ENCODE measurements at regions not wholly inside any gene's neighbourhood (a gene's known extent, or its start where the extent isn't known, plus 50 kb on each side); places are given as distances from the start of the nearest gene placed in this dataset.

- TF ChIP-seq EZH2phosphoT487 (IDR thresholded peaks at IDR 0.05; ENCODE audit: low read length) (no peak), CTCF (IDR thresholded peaks at IDR 0.05; ENCODE audit: low read length) (no peak), EZH2 (optimal IDR thresholded peaks at IDR 0.05; ENCODE audit: low read depth, low read length) (no peak)
- H3K9me3 ChIP-seq (replicated peaks; ENCODE audit: insufficient read depth, low read length): no peaks in the 10 kb centered on the region
- no peaks in the 10 kb centered on the region for H3F3A ChIP-seq (ENCODE audit: insufficient read depth, low read length)
- no peak overlapping the region for H3K4me2 ChIP-seq (ENCODE audit: low read depth, low read length)
- H3K27me3 ChIP-seq (replicated peaks; ENCODE audit: insufficient read depth, low read length): peaks cover 61% of the 10 kb centered on the region
- no peaks in the 10 kb centered on the region for H3K4me1 ChIP-seq (ENCODE audit: low read length)
- H3K9me2 ChIP-seq (replicated peaks; ENCODE audit: insufficient read depth, low read length): no peaks in the 10 kb centered on the region
- no peak overlapping the region for H3K4me3 ChIP-seq (ENCODE audit: low read length)
- no peak overlapping the region for H3K9ac ChIP-seq (ENCODE audit: low read length)
- no peak for DNase-seq
- H3K79me2 ChIP-seq (ENCODE audit: low read length): no peaks in the 10 kb centered on the region
- H2AFZ ChIP-seq (ENCODE audit: low read length): no peak overlapping the region
- no peaks in the 10 kb centered on the region for H4K20me1 ChIP-seq (ENCODE audit: insufficient read depth, low read length)
- H3K27ac ChIP-seq (ENCODE audit: low read length): no peak overlapping the region
- H3K36me3 ChIP-seq (replicated peaks; ENCODE audit: insufficient read depth, low read length): no peaks in the 10 kb centered on the region
Observed at GRCh38 chr4:3818371-3818770, 52.2 kb downstream of the ADRA2C start.

GRCh38 chr4:3819210-3819919 is 53.2 kb downstream of the ADRA2C start:
- Histone ChIP-seq H2AFZ (ENCODE audit: low read length) (no peak overlapping the region), H3K27ac (ENCODE audit: low read length) (no peak overlapping the region), H3K79me2 (ENCODE audit: low read length) (no peaks in the 10 kb centered on the region), H3K9me2 (replicated peaks; ENCODE audit: insufficient read depth, low read length) (no peaks in the 10 kb centered on the region), H3K4me3 (ENCODE audit: low read length) (no peak overlapping the region), H3K36me3 (replicated peaks; ENCODE audit: insufficient read depth, low read length) (no peaks in the 10 kb centered on the region), H3K4me1 (ENCODE audit: low read length) (no peaks in the 10 kb centered on the region), H3F3A (ENCODE audit: insufficient read depth, low read length) (no peaks in the 10 kb centered on the region), H3K27me3 (replicated peaks; ENCODE audit: insufficient read depth, low read length) (peaks cover 68% of the 10 kb centered on the region), H3K4me2 (ENCODE audit: low read depth, low read length) (no peak overlapping the region), H3K9me3 (replicated peaks; ENCODE audit: insufficient read depth, low read length) (no peaks in the 10 kb centered on the region), H3K9ac (ENCODE audit: low read length) (no peak overlapping the region), H4K20me1 (ENCODE audit: insufficient read depth, low read length) (no peaks in the 10 kb centered on the region)
- DNase-seq: no peak
- TF ChIP-seq EZH2phosphoT487 (IDR thresholded peaks at IDR 0.05; ENCODE audit: low read length) (no peak), CTCF (IDR thresholded peaks at IDR 0.05; ENCODE audit: low read length) (no peak), EZH2 (optimal IDR thresholded peaks at IDR 0.05; ENCODE audit: low read depth, low read length) (no peak)

GRCh38 chr4:3820016-3820805 is 54.0 kb downstream of the ADRA2C start:
- H3K4me3 ChIP-seq (ENCODE audit: low read length): no peak overlapping the region
- no peak overlapping the region for H3K4me2 ChIP-seq (ENCODE audit: low read depth, low read length)
- H3K27ac ChIP-seq (ENCODE audit: low read length): no peak overlapping the region
- TF ChIP-seq CTCF (IDR thresholded peaks at IDR 0.05; ENCODE audit: low read length): no peak
- H3K36me3 ChIP-seq (replicated peaks; ENCODE audit: insufficient read depth, low read length): no peaks in the 10 kb centered on the region
- H3F3A ChIP-seq (ENCODE audit: insufficient read depth, low read length): no peaks in the 10 kb centered on the region
- H2AFZ ChIP-seq (ENCODE audit: low read length): no peak overlapping the region
- no peak for DNase-seq
- H4K20me1 ChIP-seq (ENCODE audit: insufficient read depth, low read length): no peaks in the 10 kb centered on the region
- no peak overlapping the region for H3K9ac ChIP-seq (ENCODE audit: low read length)
- no peaks in the 10 kb centered on the region for H3K9me2 ChIP-seq (replicated peaks; ENCODE audit: insufficient read depth, low read length)
- peaks cover 76% of the 10 kb centered on the region for H3K27me3 ChIP-seq (replicated peaks; ENCODE audit: insufficient read depth, low read length)
- no peaks in the 10 kb centered on the region for H3K9me3 ChIP-seq (replicated peaks; ENCODE audit: insufficient read depth, low read length)
- no peaks in the 10 kb centered on the region for H3K4me1 ChIP-seq (ENCODE audit: low read length)
- no peaks in the 10 kb centered on the region for H3K79me2 ChIP-seq (ENCODE audit: low read length)
